GM19193 (cell line): ENCODE measurements at regions not wholly inside any gene's neighbourhood (a gene's known extent, or its start where the extent isn't known, plus 50 kb on each side); places are given as distances from the start of the nearest gene placed in this dataset.

Source experiments
- POLR2A ChIP-seq: IDR thresholded peaks from 4 replicates; pipeline ENCODE4 v1.6.1; 2011; ENCODE audit not compliant: insufficient read depth, insufficient read length; ENCODE audit errors: extremely low read depth

DNA sequence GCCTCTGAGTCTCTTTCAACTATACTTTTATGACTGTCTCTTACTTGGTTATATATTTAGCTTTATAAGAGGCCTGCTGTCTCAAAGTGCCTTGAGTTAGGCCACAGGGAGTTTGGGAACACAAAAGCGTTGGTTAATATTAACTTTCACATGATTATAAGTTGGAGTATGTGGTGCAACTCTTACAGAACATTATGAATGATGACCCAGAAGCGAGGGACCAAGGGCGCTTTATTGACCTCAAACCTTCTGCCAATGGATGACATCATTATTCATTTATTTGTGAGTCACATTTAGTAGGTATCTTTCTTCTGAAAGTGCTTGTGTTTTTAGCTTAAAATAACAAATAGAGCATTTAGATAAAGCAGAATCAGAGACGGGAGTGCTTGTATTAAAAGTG lies 298.0 kb upstream of the ZC3H12C start:
- no peak for TF ChIP-seq POLR2A

DNA sequence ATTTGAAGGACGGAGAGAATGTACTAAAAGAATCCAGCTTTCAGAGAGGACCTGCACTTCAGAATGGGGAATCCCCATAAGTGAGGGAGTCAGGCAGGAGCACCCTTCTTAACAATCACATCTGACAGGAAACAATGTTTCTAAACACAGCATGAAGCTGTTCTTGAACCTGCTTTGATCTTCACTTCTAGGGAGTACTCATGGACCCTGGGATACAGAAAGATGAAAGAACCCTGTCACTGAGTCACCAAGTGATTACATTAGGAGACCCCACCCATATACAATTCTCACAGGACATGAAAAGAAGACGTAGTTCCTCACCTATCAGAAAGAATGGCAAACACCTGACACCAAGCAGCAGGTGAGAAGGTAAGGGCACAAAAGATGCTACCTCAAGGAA lies 296.9 kb upstream of the ZC3H12C start:
- no peak for TF ChIP-seq POLR2A

GRCh38 chr11:109798521-109798920 lies 294.7 kb upstream of the ZC3H12C start:
- TF ChIP-seq POLR2A, result no peak

DNA sequence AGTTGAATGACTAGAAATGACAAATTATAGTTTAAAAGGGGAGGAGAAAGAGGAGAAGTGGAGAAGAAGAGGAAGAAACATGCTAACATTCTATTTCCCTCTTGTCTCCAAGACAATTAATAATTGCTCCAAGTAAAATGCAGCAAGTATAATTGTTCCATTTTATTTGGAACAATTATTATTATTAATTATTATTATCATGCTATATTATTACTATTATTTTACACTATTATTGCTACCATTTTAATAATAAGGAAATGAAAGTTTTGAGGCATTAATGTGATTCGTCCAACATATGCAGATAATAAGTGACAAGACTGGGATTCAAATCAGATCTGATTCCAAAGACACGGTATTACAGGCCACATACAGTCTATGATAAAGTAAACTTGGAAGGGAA lies 293.6 kb upstream of the ZC3H12C start:
- no peak for TF ChIP-seq POLR2A

DNA sequence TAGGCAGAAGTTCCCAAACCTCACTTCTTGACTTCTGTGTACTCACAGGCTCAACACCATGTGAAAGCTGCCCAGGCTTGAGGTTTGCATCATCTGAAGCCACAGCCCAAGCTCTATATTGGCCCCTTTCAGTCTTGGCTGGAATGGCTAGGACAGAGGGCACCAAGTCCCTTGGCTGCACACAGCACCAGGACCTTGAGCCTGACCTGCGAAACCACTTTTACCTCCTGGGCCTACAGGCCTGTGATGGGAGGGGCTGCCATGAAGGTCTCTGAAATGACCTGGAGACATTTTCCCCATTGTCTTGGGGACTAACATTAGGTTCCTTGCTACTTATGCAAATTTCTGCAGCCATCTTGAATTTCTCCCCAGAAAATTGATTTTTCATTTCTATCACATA lies 288.3 kb upstream of the ZC3H12C start:
- TF ChIP-seq POLR2A, result no peak

- no peak for TF ChIP-seq POLR2A
Observed at GRCh38 chr11:109806205-109806604, 287.0 kb upstream of the ZC3H12C start.

- no peak for TF ChIP-seq POLR2A
Observed at GRCh38 chr11:109808569-109808968, 284.6 kb upstream of the ZC3H12C start.

DNA sequence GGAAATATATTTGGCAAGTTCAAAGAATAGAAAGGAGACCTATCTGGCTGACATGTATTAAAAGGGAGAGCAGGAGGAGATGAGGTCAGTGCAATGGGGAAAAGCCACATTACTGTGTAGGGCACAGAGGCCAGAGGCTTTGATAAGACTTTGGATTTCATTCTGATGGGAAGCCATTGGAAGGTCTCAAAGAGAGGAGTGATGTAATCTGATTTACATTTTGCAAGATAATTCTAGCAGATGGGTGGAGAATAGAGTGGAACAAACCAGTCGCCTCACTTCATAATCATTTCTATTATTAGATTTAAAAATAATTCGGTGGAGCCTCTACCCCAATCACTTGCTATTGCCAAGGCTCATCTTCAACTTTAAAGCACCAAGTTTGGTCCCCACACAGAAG lies 278.4 kb upstream of the ZC3H12C start:
- TF ChIP-seq POLR2A, result no peak

GRCh38 chr11:109815500-109816150 lies 277.6 kb upstream of the ZC3H12C start:
- no peak for TF ChIP-seq POLR2A

DNA sequence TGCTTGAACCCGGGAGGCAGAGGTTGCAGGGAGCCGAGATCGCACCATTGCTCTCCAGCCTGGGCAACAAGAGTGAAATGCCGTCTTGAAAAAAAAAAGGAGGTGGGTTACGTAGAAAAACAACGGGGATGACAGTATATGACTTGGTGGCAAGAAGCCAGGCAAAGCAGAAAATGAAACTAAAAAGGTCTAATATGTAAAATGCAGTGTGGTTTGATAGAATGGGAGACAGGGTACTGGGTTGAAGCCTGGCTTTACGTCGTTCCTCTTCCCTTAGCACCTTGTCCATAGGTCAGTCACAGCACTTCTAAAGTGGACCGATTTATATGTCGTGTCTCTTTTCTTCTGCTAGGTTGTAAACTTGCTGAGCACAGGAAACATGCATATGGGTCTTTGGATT lies 274.9 kb upstream of the ZC3H12C start:
- no peak for TF ChIP-seq POLR2A

GRCh38 chr11:109819410-109819809 lies 273.8 kb upstream of the ZC3H12C start:
- TF ChIP-seq POLR2A, result no peak

DNA sequence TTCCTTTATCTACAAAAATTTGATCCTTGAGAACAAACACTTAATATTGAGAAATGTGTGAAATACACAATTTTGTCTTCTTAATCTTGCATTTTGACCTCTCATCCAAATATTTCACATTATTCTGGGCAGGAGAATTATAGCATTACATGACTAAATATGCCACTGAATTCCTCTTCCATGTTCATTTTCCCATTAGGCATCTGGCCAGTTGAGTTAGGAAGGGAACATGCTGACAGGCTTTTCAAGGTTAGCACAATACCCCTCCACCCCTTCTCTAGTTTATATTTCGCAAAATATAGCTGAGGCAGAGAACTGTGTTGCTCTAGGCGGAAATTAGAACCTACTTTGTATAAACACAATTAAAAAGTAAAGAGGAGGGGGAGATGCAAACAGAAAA lies 271.7 kb upstream of the ZC3H12C start:
- TF ChIP-seq POLR2A, result no peak

DNA sequence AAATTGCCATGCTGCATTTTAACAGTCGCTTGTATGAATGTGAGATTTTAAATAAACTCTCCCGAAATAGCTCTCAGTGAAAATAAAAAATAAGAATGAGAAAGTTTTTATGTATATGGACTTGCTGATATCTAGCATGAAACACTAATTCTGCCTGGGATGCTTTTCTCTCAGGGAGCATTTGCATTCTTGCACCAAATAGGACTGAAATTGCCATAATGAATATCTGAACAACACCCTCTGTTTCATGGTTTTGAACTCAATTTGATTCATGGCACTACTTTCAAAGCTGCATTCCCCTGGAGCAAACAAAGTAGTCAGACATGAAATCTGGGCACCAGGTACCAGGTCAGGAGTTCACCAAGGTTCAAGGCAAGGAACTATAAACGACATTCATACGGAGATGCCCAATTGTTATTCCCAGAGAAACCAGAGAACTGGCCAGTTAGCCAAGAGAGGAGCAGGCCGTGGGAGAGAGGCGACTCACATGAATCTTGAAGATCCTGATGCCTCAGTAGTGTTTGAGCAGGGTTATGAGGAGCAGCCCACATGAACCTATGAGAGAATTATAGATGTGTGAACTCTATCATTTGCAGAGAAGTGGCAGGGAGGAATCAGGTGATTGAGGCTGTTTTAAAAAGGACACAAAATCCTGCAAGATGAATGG lies 270.6 kb upstream of the ZC3H12C start:
- no peak for TF ChIP-seq POLR2A

- TF ChIP-seq POLR2A, result no peak
Observed at GRCh38 chr11:109828387-109828786, 264.8 kb upstream of the ZC3H12C start.

- no peak for TF ChIP-seq POLR2A
Observed at GRCh38 chr11:109838026-109838425, 255.2 kb upstream of the ZC3H12C start.

GRCh38 chr11:109845437-109845836 lies 247.8 kb upstream of the ZC3H12C start:
- no peak for TF ChIP-seq POLR2A

DNA sequence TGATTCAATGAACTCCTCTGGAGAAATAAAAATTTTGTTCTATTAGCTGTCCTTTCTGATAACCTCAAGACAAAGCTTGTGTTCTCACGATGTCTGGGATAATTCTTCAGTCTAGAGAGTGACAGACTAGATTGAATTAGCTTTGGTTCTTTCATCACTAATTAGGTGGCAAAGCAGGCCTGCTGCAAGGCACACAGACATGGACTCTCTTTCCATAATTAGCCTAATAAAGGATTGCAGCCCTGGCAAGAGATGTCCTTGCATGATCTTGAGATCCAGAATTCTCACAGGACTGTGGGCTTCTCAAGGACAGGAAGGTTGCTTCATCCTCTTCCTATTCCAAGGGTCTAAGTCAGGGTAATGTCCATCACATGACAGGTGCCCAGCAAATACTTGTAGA lies 245.6 kb upstream of the ZC3H12C start:
- TF ChIP-seq POLR2A, result no peak

- TF ChIP-seq POLR2A, result no peak
Observed at GRCh38 chr11:109849051-109849450, 244.1 kb upstream of the ZC3H12C start.

DNA sequence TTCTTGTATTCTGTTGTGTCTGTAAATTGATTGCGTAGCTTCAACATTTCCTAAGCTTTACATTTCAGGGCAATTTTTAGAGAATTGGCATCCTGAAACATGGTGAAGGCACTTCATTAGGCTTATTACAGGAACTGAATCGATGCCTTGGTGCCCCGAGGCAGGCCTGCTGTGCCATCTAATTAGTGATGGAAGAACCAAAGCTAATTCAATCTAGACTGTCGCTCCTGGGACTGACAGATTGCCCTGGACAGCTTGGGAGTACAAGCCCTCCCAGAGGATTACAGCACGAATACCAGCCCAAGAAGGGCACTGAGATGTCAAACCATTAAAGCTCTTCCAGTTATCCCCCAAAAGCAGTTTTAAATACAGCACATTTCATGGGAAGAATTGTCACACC lies 243.2 kb upstream of the ZC3H12C start:
- no peak for TF ChIP-seq POLR2A
